ENCODE measurements at regions not wholly inside any gene's neighbourhood (a gene's known extent, or its start where the extent isn't known, plus 50 kb on each side); places are given as distances from the start of the nearest gene placed in this dataset.
A peak's percentile ranks its signal among the peaks of the same experiment; 100 is the strongest.

DNA sequence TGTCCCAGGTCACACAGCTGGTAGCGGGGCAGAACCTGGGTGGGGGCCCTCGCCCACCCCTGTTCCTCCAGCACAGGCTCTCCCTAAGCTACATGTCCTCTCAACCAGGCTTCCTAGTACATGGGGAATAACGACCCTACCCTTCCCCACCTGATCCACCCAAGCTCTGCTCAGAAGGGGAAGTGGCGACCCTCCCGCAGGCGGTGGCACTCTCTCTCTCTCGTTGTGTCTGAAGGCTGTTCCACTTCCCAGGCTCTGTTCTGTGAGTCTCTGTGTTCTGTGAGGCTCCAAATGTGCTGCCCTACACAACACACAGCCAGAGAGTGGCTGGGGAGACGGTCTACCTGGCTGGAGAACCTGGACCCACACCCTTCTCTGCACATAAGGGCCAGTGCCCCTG is 135.8 kb downstream of the COPS8 start:
- H3K4me3 ChIP-seq (ENCODE audit: low read depth in 1 of 3, low read length in 3 of 3): no peak overlapping the region
- FAIRE-seq: no peak
- 65 to 85% (median 67%) methylated on average over 8 of the region's 8 CpGs for WGBS, 3 donors
- no peaks in the 10 kb centered on the region for H3K9me3 ChIP-seq (ENCODE audit: control insufficient read depth in 2 of 2, insufficient read depth in 1 of 2, low read depth in 1 of 2, low read length in 1 of 2)
- H3K4me1 ChIP-seq (ENCODE audit: control insufficient read depth in 3 of 3, insufficient read depth in 2 of 3, low read depth in 1 of 3, low read length in 2 of 3): peaks cover 0 to 4% (median 0%) of the 10 kb centered on the region in 3 donors
- H3K36me3 ChIP-seq (ENCODE audit: control insufficient read depth in 3 of 3, insufficient read depth in 2 of 3, low read depth in 1 of 3, low read length in 3 of 3): no peaks in the 10 kb centered on the region
- DNase-seq: no peak
- H3K27ac ChIP-seq (ENCODE audit: low read depth in 1 of 3, low read length in 2 of 3): peak overlapping the region in 1 of 3 donors; percentile 60
- H3K27me3 ChIP-seq (ENCODE audit: control insufficient read depth in 3 of 3, insufficient read depth in 3 of 3, low read length in 3 of 3): peaks cover 0 to 4% (median 0%) of the 10 kb centered on the region in 3 donors

DNA sequence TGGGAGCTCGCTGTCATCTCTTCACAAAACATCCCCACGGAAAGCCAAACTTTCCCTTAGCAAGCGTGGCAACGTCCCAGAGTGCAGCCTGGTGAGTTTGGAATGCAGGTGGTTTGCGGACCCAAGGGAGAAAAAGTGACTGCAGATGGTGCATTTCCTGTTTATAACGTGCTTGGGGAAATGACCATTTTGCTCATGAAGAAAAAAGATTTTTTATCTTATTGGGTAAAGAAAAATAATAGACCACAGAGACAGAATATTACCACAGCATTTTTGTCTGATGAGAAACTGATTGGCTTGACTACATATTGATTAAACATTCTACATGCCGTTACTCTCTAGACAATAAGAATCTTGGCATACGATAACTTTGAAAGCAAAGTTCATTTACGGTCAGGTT is 136.5 kb downstream of the COPS8 start:
- peak overlapping the region in 1 of 3 donors; percentile 49 for H3K27ac ChIP-seq (ENCODE audit: low read depth in 1 of 3, low read length in 2 of 3)
- WGBS, 3 donors: 30 to 43% (median 34%) methylated on average over 9 of the region's 9 CpGs
- FAIRE-seq (no peak), DNase-seq (no peak)
- H3K4me1 ChIP-seq (ENCODE audit: control insufficient read depth in 3 of 3, insufficient read depth in 2 of 3, low read depth in 1 of 3, low read length in 2 of 3): peaks cover 0 to 4% (median 0%) of the 10 kb centered on the region in 3 donors
- H3K27me3 ChIP-seq (ENCODE audit: control insufficient read depth in 3 of 3, insufficient read depth in 3 of 3, low read length in 3 of 3): peaks cover 0 to 4% (median 0%) of the 10 kb centered on the region in 3 donors
- no peaks in the 10 kb centered on the region for H3K9me3 ChIP-seq (ENCODE audit: control insufficient read depth in 2 of 2, insufficient read depth in 1 of 2, low read depth in 1 of 2, low read length in 1 of 2)
- no peak overlapping the region for H3K4me3 ChIP-seq (ENCODE audit: low read depth in 1 of 3, low read length in 3 of 3)
- H3K36me3 ChIP-seq (ENCODE audit: control insufficient read depth in 3 of 3, insufficient read depth in 2 of 3, low read depth in 1 of 3, low read length in 3 of 3): no peaks in the 10 kb centered on the region

DNA sequence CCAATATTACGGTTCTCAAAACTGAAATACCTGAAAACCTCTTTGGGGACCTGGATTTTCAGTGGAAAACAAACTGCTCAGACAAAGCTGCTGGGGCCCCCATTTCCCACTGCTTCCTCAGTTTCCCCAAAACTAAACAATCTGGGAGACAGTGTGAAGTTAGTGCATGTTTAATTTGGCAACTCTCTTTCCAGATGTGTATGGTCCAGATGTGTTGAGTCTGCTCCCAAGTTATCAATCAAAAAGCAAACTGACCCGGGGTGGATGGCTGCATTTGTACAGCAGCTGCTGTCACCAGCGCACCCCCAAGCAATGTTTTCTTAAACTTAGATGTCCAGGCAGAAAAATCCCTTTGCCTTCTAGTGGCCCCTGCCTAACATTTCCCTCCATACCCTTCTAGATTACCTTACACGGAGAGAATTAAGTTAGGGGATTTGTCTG is 136.9 kb downstream of the COPS8 start:
- FAIRE-seq: no peak
- DNase-seq: no peak
- 53 to 60% (median 54%) methylated on average over 4 of the region's 4 CpGs for WGBS, 3 donors
- H3K9me3 ChIP-seq (ENCODE audit: control insufficient read depth in 2 of 2, insufficient read depth in 1 of 2, low read depth in 1 of 2, low read length in 1 of 2): no peaks in the 10 kb centered on the region
- peaks cover 0 to 4% (median 0%) of the 10 kb centered on the region in 3 donors for H3K27me3 ChIP-seq (ENCODE audit: control insufficient read depth in 3 of 3, insufficient read depth in 3 of 3, low read length in 3 of 3)
- peaks cover 0 to 4% (median 0%) of the 10 kb centered on the region in 3 donors for H3K4me1 ChIP-seq (ENCODE audit: control insufficient read depth in 3 of 3, insufficient read depth in 2 of 3, low read depth in 1 of 3, low read length in 2 of 3)
- H3K4me3 ChIP-seq (ENCODE audit: low read depth in 1 of 3, low read length in 3 of 3): no peak overlapping the region
- no peaks in the 10 kb centered on the region for H3K36me3 ChIP-seq (ENCODE audit: control insufficient read depth in 3 of 3, insufficient read depth in 2 of 3, low read depth in 1 of 3, low read length in 3 of 3)
- H3K27ac ChIP-seq (ENCODE audit: low read depth in 1 of 3, low read length in 2 of 3): no peak overlapping the region

DNA sequence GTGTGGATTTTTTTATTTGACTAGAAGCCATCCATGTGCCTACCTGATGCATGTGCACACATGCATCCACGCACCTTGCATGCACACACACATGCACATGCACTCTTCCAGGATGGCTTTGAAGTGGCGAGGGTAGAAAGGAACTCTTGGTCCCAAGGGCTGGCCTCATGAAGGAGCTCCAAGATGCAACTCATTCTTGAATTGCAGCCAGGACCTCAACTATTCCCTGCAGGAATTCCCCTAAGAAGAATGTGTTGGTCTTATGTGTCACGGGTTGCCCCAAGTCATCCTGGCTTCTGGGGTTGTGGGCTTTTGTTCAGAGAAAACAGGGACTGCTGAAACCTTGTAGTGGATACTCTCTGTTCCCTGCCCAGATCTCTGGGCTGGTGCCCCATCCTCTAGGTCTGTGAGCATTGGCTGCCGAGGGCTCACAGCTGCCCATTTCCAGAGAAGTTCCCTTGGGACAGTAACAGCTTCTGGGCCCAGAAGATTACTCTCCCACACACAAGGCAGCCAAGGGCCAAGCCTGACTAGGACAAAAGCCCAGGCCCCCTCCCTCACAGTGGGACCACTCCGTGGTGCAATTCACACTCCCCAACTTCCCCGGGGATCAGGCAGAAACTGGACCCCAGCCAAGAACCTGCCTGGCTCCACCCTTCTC is 137.6 kb downstream of the COPS8 start:
- DNase-seq (no peak), FAIRE-seq (no peak)
- WGBS, 3 donors: 45 to 62% (median 57%) methylated on average over 6 of the region's 6 CpGs
- H3K4me1 ChIP-seq (ENCODE audit: control insufficient read depth in 3 of 3, insufficient read depth in 2 of 3, low read depth in 1 of 3, low read length in 2 of 3): peaks cover 0 to 4% (median 0%) of the 10 kb centered on the region in 3 donors
- H3K27ac ChIP-seq (ENCODE audit: low read depth in 1 of 3, low read length in 2 of 3): peak overlapping the region in 1 of 3 donors; percentile 52
- H3K9me3 ChIP-seq (ENCODE audit: control insufficient read depth in 2 of 2, insufficient read depth in 1 of 2, low read depth in 1 of 2, low read length in 1 of 2): no peaks in the 10 kb centered on the region
- no peak overlapping the region for H3K4me3 ChIP-seq (ENCODE audit: low read depth in 1 of 3, low read length in 3 of 3)
- peaks cover 0 to 4% (median 0%) of the 10 kb centered on the region in 3 donors for H3K27me3 ChIP-seq (ENCODE audit: control insufficient read depth in 3 of 3, insufficient read depth in 3 of 3, low read length in 3 of 3)
- no peaks in the 10 kb centered on the region for H3K36me3 ChIP-seq (ENCODE audit: control insufficient read depth in 3 of 3, insufficient read depth in 2 of 3, low read depth in 1 of 3, low read length in 3 of 3)

DNA sequence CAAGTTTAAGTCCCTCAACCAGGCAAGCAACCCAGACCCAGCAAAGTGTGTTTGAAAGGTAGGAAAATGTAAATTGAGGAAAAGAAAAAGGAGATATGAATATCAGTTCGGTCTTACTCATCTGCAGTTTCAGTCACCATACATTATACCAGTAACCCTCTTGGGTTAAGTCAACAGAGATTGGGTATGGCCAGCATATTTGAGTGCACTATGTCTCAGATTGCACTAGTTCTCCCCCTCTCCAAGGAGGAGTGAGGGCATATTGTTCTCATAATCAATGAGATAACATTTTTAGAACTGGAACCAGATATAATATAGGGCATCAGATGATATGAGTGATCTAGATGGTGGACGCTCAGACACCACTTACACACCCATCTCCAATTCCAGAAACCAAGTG is 141.5 kb downstream of the COPS8 start:
- DNase-seq (no peak), FAIRE-seq (no peak)
- H3K27me3 ChIP-seq (ENCODE audit: control insufficient read depth in 3 of 3, insufficient read depth in 3 of 3, low read length in 3 of 3): peaks cover 0 to 9% (median 0%) of the 10 kb centered on the region in 3 donors
- no peak overlapping the region for H3K27ac ChIP-seq (ENCODE audit: low read depth in 1 of 3, low read length in 2 of 3)
- no peak overlapping the region for H3K4me3 ChIP-seq (ENCODE audit: low read depth in 1 of 3, low read length in 3 of 3)
- H3K9me3 ChIP-seq (ENCODE audit: control insufficient read depth in 2 of 2, insufficient read depth in 1 of 2, low read depth in 1 of 2, low read length in 1 of 2): no peaks in the 10 kb centered on the region
- H3K4me1 ChIP-seq (ENCODE audit: control insufficient read depth in 3 of 3, insufficient read depth in 2 of 3, low read depth in 1 of 3, low read length in 2 of 3): peaks cover 0 to 4% (median 0%) of the 10 kb centered on the region in 3 donors
- 79 to 96% (median 92%) methylated on average over 2 of the region's 2 CpGs for WGBS, 3 donors
- H3K36me3 ChIP-seq (ENCODE audit: control insufficient read depth in 3 of 3, insufficient read depth in 2 of 3, low read depth in 1 of 3, low read length in 3 of 3): no peaks in the 10 kb centered on the region

DNA sequence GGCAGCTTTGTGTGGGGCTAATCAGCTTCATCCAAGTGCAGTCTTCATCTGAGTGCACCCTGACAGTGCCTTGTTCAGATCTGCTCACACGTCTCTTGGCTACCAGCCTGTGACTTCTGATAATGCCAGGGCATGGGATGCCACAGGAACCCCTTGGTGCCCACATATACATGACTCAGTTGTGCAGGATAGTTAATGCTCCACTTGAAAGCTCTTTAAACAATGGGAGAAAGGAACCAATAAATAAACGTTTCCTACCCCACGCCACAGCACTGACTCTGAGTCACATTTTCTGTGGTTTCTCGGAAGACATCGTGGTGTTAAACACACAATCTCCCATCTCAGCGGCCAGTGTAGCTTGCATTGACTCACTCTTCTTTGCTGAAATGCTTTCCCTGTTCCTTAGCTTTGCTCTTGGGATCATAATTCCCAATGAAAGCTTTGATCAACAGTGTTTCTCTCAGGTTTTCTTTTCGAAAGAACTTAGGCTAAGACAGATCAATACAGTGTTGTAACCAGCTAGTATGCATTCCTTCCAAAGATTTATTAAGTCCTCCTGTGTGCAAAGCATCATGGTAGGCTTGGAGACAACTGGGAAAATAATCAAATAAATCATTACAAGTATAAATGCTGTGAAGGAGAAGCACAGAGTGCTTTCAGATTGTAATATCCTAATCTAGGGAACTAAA is 142.0 kb downstream of the COPS8 start:
- DNase-seq (no peak), FAIRE-seq (no peak)
- no peaks in the 10 kb centered on the region for H3K36me3 ChIP-seq (ENCODE audit: control insufficient read depth in 3 of 3, insufficient read depth in 2 of 3, low read depth in 1 of 3, low read length in 3 of 3)
- peaks cover 0 to under 1% (median 0%) of the 10 kb centered on the region in 3 donors for H3K4me1 ChIP-seq (ENCODE audit: control insufficient read depth in 3 of 3, insufficient read depth in 2 of 3, low read depth in 1 of 3, low read length in 2 of 3)
- no peaks in the 10 kb centered on the region for H3K9me3 ChIP-seq (ENCODE audit: control insufficient read depth in 2 of 2, insufficient read depth in 1 of 2, low read depth in 1 of 2, low read length in 1 of 2)
- H3K4me3 ChIP-seq (ENCODE audit: low read depth in 1 of 3, low read length in 3 of 3): no peak overlapping the region
- H3K27ac ChIP-seq (ENCODE audit: low read depth in 1 of 3, low read length in 2 of 3): no peak overlapping the region
- peaks cover 0 to 9% (median 0%) of the 10 kb centered on the region in 3 donors for H3K27me3 ChIP-seq (ENCODE audit: control insufficient read depth in 3 of 3, insufficient read depth in 3 of 3, low read length in 3 of 3)
- 51 to 70% (median 56%) methylated on average over 7 of the region's 7 CpGs for WGBS, 3 donors

DNA sequence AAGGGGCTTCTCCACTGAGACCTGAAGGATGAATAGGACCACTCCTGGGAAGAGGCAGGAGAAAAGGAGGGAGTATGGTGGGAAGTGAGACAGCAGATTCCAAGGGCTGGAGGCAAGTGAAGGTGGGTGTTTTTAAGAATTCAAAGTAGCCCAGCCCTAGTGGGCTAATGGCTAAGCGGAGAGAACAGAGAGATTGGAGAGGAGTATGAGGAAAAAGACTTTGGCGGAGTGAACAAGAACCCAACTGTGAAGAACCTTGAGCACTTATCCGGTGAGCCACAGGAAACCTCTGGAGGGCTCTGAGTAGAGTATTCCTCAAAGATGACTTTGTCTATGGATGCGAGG is 142.6 kb downstream of the COPS8 start:
- Histone ChIP-seq H3K27ac (ENCODE audit: low read depth in 1 of 3, low read length in 2 of 3) (no peak overlapping the region), H3K9me3 (ENCODE audit: control insufficient read depth in 2 of 2, insufficient read depth in 1 of 2, low read depth in 1 of 2, low read length in 1 of 2) (no peaks in the 10 kb centered on the region), H3K36me3 (ENCODE audit: control insufficient read depth in 3 of 3, insufficient read depth in 2 of 3, low read depth in 1 of 3, low read length in 3 of 3) (no peaks in the 10 kb centered on the region), H3K27me3 (ENCODE audit: control insufficient read depth in 3 of 3, insufficient read depth in 3 of 3, low read length in 3 of 3) (peaks cover 0 to 9% (median 0%) of the 10 kb centered on the region in 3 donors), H3K4me1 (ENCODE audit: control insufficient read depth in 3 of 3, insufficient read depth in 2 of 3, low read depth in 1 of 3, low read length in 2 of 3) (no peaks in the 10 kb centered on the region), H3K4me3 (ENCODE audit: low read depth in 1 of 3, low read length in 3 of 3) (no peak overlapping the region)
- FAIRE-seq (no peak), DNase-seq (no peak)
- 95 to 99% (median 95%) methylated on average over 4 of the region's 4 CpGs for WGBS, 3 donors

DNA sequence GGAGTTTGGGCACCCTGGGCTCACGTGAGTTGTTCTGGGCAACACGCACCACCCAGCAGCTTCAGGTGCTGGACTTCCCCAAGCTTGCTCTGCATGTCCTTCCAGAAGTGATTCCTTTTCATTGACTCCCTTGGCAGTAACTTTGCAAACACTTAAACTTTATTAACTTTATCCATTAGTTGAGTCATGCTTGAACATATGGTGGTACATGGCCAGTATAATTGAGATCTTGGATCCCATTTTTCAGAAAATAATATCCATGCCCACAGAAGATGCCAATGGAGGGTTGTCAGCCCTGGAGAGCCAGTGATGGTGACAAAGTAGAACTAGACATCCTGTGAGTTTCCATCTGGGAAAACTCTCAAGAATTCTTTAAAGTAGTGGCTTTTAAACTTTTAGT is 144.2 kb downstream of the COPS8 start:
- Histone ChIP-seq H3K4me3 (ENCODE audit: low read depth in 1 of 3, low read length in 3 of 3) (no peak overlapping the region), H3K27me3 (ENCODE audit: control insufficient read depth in 3 of 3, insufficient read depth in 3 of 3, low read length in 3 of 3) (peaks cover 0 to 5% (median 0%) of the 10 kb centered on the region in 3 donors), H3K27ac (ENCODE audit: low read depth in 1 of 3, low read length in 2 of 3) (no peak overlapping the region), H3K36me3 (ENCODE audit: control insufficient read depth in 3 of 3, insufficient read depth in 2 of 3, low read depth in 1 of 3, low read length in 3 of 3) (no peaks in the 10 kb centered on the region), H3K4me1 (ENCODE audit: control insufficient read depth in 3 of 3, insufficient read depth in 2 of 3, low read depth in 1 of 3, low read length in 2 of 3) (no peaks in the 10 kb centered on the region), H3K9me3 (ENCODE audit: control insufficient read depth in 2 of 2, insufficient read depth in 1 of 2, low read depth in 1 of 2, low read length in 1 of 2) (no peaks in the 10 kb centered on the region)
- 87 to 95% (median 94%) methylated on average over 2 of the region's 2 CpGs for WGBS, 3 donors
- DNase-seq (no peak), FAIRE-seq (no peak)

All from small intestine (tissue), 7 donors.